D721Med (cell line): ENCODE measurements at regions not wholly inside any gene's neighbourhood (a gene's known extent, or its start where the extent isn't known, plus 50 kb on each side); places are given as distances from the start of the nearest gene placed in this dataset.
"Not testable (repeated sequence)": the region's sequence is repeated elsewhere in the genome, so short reads cannot be mapped to it uniquely, and the experiment has no call there.

Experiments
- DNase-seq: peaks from one replicate; pipeline ENCODE4 v3.0.0; 2011; ENCODE audit warnings: low spot score; ENCODE audit not compliant: insufficient read length
- FAIRE-seq: peaks from 2 replicates; lab custom pipeline; 2011; peaks lifted over from hg19 to GRCh38; lab: Jason Lieb, UNC
- CTCF ChIP-seq: IDR thresholded peaks from 2 replicates; pipeline ENCODE4 v1.5.1; 2012; ENCODE audit warnings: mild to moderate bottlenecking, control low read depth; ENCODE audit not compliant: insufficient read depth; ENCODE audit errors: missing control alignments

GRCh38 chrY:14344648-14345333 is 179.5 kb upstream of the NLGN4Y start:
- no peak for FAIRE-seq
- DNase-seq: no peak
- no peak for TF ChIP-seq CTCF

GRCh38 chrY:14351590-14351989 is 172.7 kb upstream of the NLGN4Y start:
- no peak for TF ChIP-seq CTCF
- DNase-seq (no peak), FAIRE-seq (no peak)

GRCh38 chrY:14356154-14356553 is 168.2 kb upstream of the NLGN4Y start:
- FAIRE-seq (no peak), DNase-seq (no peak)
- TF ChIP-seq CTCF: no peak

- no peak for TF ChIP-seq CTCF
- no peak for FAIRE-seq
- no peak for DNase-seq
These were observed 163.4 kb upstream of the NLGN4Y start for GRCh38 chrY:14360748-14361500.

- FAIRE-seq: no peak
These were observed 150.7 kb upstream of the NLGN4Y start for GRCh38 chrY:14373608-14374007.

GRCh38 chrY:14378217-14378616 is 146.1 kb upstream of the NLGN4Y start:
- TF ChIP-seq CTCF: no peak
- no peak for DNase-seq
- FAIRE-seq: no peak

More at GRCh38 chrY:14373608-14374007, 150.7 kb upstream of the NLGN4Y start:
- no peak for DNase-seq
- no peak for TF ChIP-seq CTCF

- FAIRE-seq, DNase-seq: not testable (repeated sequence)
These were observed 113.7 kb upstream of the NLGN4Y start for GRCh38 chrY:14410549-14411030.
